C4-2B (cell line): ENCODE measurements at regions not wholly inside any gene's neighbourhood (a gene's known extent, or its start where the extent isn't known, plus 50 kb on each side); places are given as distances from the start of the nearest gene placed in this dataset.

Experiments
- CTCF ChIP-seq: fragments of 450-650 bp; conservative IDR thresholded peaks from 2 replicates; pipeline ENCODE4 v1.5.1; 2017; ENCODE audit warnings: mild to moderate bottlenecking
- ZFX ChIP-seq: fragments of 450-650 bp; IDR thresholded peaks from 2 replicates; pipeline ENCODE4 v1.6.1; 2017

- TF ChIP-seq CTCF (no peak), ZFX (no peak)
These were observed 70.0 kb downstream of the SYNE3 start for GRCh38 chr14:95446470-95446869.
